GM19238 (cell line): ENCODE measurements at regions not wholly inside any gene's neighbourhood (a gene's known extent, or its start where the extent isn't known, plus 50 kb on each side); places are given as distances from the start of the nearest gene placed in this dataset.
A peak's percentile ranks its signal among the peaks of the same experiment; 100 is the strongest.

ENCODE experiments used
- DNase-seq: peaks from one replicate; pipeline ENCODE4 v3.0.0; 2011; ENCODE audit warnings: low spot score; ENCODE audit not compliant: insufficient read length

GRCh38 chr15:101980206-101980910 is 168.4 kb downstream of the OR4F15 start:
- DNase-seq, result peak; percentile 4
